GM12892 (cell line): ENCODE measurements at regions not wholly inside any gene's neighbourhood (a gene's known extent, or its start where the extent isn't known, plus 50 kb on each side); places are given as distances from the start of the nearest gene placed in this dataset.
"Not testable (repeated sequence)": the region's sequence is repeated elsewhere in the genome, so short reads cannot be mapped to it uniquely, and the experiment has no call there.

Source experiments
- POLR2A ChIP-seq: IDR thresholded peaks from 2 replicates; pipeline ENCODE4 v1.6.1; 2011; ENCODE audit warnings: low read depth, low read length, control low read depth
- POLR2AphosphoS5 ChIP-seq: IDR thresholded peaks from 2 replicates; pipeline ENCODE4 v1.6.1; 2011; ENCODE audit warnings: low read depth, low read length, control low read depth

DNA sequence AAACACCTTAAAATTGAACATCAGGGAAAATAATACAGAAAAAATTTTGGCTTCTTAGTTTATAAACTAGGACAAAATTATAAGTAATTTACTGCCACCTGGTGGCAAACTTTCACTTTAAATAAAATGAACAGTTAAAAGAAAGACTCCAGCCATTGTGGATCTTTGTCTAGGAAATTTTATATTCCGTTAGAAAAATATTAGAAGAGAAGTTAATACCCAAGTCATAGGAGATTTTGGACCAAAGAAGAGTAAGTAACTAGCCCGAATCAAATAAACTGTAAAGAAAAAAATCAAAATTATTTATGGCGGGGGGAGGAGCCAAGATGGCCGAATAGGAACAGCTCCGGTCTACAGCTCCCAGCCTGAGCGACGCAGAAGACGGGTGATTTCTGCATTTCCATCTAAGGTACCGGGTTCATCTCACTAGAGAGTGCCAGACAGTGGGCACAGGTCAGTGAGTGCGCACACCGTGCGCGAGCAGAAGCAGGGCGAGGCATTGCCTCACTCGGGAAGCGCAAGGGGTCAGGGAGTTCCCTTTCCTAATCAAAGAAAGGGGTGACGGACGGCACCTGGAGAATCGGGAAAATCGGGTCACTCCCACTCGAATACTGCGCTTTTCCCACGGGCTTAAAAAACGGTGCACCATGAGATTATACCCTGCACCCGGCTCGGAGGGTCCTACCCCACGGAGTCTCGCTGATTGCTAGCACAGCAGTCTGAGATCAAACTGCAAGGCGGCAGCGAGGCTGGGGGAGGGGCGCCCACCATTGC, 73.4 kb upstream of the SCIN start:
- not testable (repeated sequence) for TF ChIP-seq POLR2AphosphoS5, POLR2A
